Stimulated activated naive CD4-positive, alpha-beta T cell treated with Interleukin-2 at 50 U/mL for 16 hours (primary cell): ENCODE measurements at regions not wholly inside any gene's neighbourhood (a gene's known extent, or its start where the extent isn't known, plus 50 kb on each side); places are given as distances from the start of the nearest gene placed in this dataset.

Source experiments
- DNase-seq: peaks from one replicate; lab custom pipeline; 2025; lab: John Stamatoyannopoulos, UW

- no peak for DNase-seq
Observed at GRCh38 chr15:47516558-47516957, 200.7 kb upstream of the SEMA6D start.

- no peak for DNase-seq
Observed at GRCh38 chr15:47516972-47517371, 200.3 kb upstream of the SEMA6D start.

DNA sequence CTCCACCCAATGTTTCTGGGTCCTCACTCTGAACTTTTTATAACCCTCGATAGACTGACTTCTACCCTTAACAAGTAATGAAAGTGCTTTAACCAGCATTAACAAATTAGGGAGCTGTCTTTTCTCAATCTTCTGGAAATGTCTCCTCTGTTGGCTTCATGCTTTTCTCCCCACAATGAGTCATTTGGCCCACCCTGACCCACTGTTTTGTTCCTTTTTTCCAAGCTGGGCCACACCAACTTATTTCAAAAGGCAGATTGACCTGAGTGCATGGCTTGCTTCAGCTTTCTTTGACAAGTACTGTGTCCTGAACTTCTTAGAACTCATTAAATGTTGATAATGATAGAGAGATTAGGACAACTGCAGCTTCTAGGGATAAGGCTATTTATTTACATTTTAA, 199.6 kb upstream of the SEMA6D start:
- no peak for DNase-seq

- no peak for DNase-seq
Observed at GRCh38 chr15:47523681-47524475, 193.4 kb upstream of the SEMA6D start.

DNA sequence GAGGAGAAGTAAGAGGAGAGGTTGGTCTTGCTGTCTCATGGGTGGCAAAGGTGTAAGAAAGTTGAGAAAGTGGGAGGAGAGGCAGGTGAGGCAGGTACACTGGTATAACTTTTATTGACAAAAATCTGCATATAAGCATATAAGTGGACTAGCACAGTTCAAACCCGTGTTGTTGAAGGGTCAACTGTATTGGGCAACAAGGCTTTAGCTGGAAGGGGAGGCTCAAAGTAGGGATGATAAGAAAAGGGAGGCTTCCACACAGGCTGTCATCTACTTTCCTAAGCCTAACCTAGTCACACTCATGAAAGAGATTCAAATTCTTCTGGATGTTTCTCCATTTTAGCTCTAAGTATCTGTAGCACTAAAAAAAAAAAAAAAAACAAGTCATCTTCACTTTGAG, 188.1 kb upstream of the SEMA6D start:
- DNase-seq = no peak

GRCh38 chr15:47534673-47535072, 182.6 kb upstream of the SEMA6D start:
- no peak for DNase-seq

- DNase-seq = no peak
Observed at GRCh38 chr15:47541562-47541961, 175.7 kb upstream of the SEMA6D start.

DNA sequence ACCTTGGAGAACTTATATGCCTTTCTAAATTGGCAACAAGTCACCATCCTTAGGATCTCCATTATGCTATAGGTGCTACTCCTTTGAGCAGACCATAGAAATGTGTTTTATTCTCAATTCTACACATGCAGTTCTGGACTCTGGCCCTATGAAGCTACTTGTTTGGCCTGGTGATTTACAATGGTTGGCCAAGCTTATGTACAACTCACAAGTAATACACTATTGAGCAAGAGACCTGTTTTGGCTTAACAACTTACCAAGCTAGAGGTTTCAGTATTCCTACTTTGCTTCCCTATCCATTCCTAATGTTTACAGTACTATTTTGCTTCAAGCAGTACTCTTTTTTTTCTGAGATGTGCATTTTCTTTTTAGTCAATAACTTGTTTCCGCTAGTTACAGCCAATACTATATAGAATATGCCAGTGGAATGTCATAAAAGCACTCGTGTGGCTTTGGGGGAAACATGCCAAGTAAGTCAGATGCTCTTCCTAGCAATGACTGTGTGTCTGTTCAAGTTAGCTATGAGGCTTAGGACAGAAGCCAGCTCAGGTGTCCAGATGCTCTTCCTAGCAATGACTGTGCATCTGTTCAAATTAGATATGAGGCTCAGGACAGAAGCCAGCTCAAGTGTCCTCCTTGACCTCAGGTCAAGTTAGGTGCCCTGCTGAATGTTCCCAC, 174.9 kb upstream of the SEMA6D start:
- no peak for DNase-seq

GRCh38 chr15:47548231-47548630, 169.1 kb upstream of the SEMA6D start:
- no peak for DNase-seq

- no peak for DNase-seq
Observed at GRCh38 chr15:47548986-47549385, 168.3 kb upstream of the SEMA6D start.

DNA sequence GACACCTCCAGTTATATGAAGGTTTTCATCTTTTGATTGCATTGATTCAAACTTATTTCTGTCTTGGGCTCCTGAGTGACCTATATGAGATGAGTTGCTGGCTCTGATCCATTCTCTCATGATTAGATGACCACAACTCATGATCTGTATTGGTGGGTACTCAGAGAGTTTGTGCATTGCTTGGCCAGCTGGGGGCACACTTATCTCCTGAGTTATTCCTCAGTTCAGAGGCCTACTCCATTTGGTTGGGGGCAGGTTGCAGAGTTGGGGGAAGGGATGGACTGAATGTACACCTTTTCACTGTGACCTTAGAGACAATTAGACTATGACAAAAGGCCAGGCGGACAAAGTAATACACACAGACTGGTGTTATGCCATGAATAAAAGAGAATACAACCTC, 166.2 kb upstream of the SEMA6D start:
- no peak for DNase-seq

GRCh38 chr15:47551546-47551945, 165.8 kb upstream of the SEMA6D start:
- DNase-seq = no peak

GRCh38 chr15:47552978-47553608, 164.2 kb upstream of the SEMA6D start:
- no peak for DNase-seq

- DNase-seq = no peak
Observed at GRCh38 chr15:47553947-47554346, 163.4 kb upstream of the SEMA6D start.

GRCh38 chr15:47561102-47561501, 156.2 kb upstream of the SEMA6D start:
- no peak for DNase-seq

DNA sequence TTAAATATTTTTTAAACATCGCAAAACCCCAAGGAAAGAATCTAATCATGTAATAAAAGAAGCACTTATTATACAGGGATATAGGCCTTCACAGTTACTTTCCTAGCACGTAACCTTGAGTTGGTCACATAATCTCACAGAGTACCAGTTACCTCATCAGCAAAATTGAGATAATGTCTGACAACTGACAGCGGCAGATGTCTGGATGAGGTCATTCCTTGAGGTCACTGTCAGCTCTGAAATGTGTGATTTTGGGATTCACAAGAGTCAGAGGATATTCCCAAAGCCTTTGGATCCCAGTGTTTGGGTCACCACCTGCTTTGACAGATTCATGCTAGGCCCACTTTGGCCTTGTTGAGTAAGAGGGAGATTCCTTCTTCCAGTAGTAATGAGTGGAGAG, 151.4 kb upstream of the SEMA6D start:
- DNase-seq = no peak

DNA sequence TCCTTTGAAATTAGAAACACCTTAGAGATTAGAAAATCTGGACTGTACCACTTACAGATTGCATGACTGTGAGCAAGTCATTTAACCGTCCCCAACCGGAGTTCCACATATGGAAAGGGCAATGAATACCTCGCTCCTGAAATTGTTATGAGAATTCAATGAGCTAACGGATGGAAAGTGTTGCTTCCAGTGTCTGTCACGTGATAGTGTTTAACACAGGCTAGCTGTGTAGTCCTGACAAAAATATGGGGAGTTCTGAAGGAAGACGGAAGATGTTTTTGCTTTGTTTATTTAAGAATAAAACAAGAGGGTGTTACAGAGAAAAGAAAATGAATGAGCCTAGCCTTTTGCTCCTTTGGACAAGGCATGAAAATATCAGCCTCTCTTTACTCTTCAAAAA, 150.7 kb upstream of the SEMA6D start:
- no peak for DNase-seq

- DNase-seq = no peak
Observed at GRCh38 chr15:47568030-47568429, 149.3 kb upstream of the SEMA6D start.

GRCh38 chr15:47570044-47570443, 147.3 kb upstream of the SEMA6D start:
- DNase-seq = no peak

DNA sequence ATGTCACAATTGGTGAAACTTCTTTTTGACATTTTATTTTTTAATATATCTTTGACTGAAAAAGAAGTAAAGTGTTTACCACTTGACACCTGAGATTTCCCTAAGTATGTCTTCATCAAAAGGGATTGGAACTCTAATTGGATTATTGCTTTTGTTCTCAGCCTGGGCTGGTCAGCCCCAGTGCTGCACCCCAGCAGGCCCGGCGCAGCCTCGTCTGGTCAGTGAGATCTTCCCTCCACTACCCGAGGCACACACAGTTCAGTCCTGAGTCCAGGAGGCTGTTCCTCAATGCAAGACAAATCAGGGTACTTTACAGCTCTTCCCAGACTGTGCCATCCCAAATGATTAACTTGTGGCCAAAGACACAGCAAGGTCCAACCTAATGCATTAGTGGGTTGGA, 146.9 kb upstream of the SEMA6D start:
- no peak for DNase-seq

DNA sequence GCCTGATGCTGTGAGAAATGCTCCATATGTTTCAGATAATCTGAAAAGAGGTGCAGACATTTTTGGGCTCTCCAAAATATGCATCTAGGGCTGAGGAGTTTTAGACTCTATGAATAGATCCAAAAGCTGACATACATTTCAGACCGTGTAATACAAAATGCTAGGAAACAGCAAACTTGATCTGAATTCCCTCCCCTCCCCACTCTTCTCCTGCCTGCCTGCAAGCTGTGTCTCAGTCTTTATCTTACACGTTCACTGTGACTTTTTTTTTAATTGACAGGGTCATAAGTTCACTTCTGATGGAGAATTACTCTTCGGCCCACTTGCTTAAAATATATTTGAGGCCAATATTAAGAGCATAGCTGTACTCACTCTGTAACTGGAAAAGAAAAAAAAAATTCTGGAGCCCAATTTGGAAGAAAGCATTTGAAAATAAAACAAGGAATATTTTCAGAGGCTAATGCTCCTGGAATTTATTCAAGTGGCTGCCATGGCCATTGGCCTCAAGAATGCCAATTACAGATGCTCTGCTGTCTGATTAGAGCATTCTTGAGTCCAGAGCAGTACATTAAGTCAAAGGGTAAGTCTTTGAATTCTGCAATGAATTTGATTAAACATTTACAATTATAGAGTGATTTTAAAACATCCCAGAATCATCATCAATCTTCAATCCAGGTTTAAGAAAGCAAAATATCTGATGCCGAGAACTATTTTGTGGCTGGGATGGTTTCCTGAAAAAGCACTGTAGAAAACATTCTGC, 146.2 kb upstream of the SEMA6D start:
- DNase-seq = no peak

GRCh38 chr15:47573673-47574072, 143.6 kb upstream of the SEMA6D start:
- DNase-seq = no peak

GRCh38 chr15:47577000-47577399, 140.3 kb upstream of the SEMA6D start:
- no peak for DNase-seq
